GM18867 (cell line): ENCODE measurements at regions not wholly inside any gene's neighbourhood (a gene's known extent, or its start where the extent isn't known, plus 50 kb on each side); places are given as distances from the start of the nearest gene placed in this dataset.

Source experiments
- ATAC-seq: cut with Tn5 transposase; IDR thresholded peaks from one replicate; pipeline ENCODE4 v1.9.1; 2021; ENCODE audit warnings: mild to moderate bottlenecking, moderate library complexity; ENCODE audit not compliant: unreplicated experiment

DNA sequence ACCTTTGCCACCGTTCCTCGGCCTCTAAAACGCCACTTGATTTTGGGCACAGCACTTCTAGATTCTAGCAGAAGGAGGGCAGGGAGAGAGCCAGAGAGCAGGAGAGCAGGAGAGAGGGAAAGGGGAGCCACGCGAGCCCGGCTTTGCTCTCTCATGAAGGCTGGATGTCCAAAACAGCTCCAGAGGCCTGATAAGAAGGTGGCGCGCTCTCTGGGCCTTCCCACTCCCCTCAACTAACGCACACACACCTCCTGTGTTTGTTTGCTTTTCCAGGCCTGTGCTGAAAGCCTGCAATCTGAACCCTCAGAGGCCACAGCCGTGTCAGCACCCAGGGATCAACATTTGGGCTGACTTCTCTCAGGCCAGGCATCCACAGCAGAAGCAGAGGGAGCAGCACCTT lies 184.8 kb upstream of the SOX11 start:
- ATAC-seq: no peak

- no peak for ATAC-seq
These were observed 182.8 kb upstream of the SOX11 start for GRCh38 chr2:5509362-5509761.

DNA sequence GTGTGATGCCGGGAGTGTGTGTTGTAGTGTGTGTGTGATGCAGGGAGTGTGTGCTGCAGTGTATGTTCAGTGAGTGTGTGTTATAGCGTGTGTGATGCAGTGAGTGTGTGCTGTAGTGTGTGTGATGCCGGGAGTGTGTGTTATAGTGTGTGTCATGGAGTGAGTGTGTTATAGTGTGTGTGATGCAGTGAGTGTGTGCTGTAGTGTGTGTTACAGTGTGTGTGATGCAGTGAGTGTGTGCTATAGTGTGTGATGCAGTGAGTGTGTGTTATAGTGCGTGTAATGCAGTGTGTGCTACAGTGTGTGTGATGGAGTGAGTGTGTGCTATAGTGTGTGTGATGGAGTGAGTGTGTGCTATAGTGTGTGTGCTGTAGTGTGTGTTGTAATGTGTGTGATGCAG lies 182.1 kb upstream of the SOX11 start:
- ATAC-seq: no peak

- ATAC-seq: no peak
These were observed 176.5 kb upstream of the SOX11 start for GRCh38 chr2:5515693-5516092.

DNA sequence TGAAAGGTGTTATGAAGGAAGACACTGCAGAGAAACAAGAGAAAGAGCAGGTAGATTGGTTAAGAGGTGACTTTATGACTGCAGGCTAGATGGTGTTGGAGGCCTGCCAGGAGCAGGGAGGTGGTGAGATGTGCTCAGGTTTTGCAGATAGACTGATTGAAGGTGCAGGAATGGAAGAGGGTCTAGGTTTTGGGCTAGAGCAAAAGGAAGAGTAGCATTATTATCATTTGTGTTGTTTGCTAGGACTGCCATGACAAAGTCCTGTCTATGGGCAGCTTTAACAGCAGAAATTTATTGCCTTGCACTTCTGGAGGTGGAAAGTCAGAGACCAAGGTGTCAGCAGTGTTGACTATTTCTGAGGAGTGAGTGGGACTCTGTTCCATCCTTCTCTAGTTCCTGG lies 172.9 kb upstream of the SOX11 start:
- ATAC-seq: no peak

- no peak for ATAC-seq
These were observed 171.7 kb upstream of the SOX11 start for GRCh38 chr2:5520463-5520972.

DNA sequence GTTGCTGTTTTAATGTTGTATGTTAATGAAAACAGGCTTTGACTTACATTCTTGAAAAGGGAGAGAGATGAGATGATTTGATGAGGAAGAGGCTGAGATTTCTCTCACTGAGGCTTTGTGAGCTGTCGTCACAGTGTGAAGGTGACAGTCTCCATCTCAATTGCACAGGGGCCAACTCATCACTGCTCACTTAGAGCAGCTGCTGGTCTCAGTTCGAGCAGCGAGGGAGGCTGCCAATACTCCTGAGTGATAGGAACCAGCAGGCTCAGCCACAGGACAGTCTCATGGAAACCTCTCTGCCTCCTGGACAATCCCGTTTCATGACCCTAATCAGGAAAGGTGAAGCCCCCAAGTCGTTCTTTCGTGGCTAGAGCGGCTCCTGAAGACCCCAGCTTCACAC lies 170.7 kb upstream of the SOX11 start:
- no peak for ATAC-seq

GRCh38 chr2:5524551-5524950 lies 167.6 kb upstream of the SOX11 start:
- no peak for ATAC-seq

DNA sequence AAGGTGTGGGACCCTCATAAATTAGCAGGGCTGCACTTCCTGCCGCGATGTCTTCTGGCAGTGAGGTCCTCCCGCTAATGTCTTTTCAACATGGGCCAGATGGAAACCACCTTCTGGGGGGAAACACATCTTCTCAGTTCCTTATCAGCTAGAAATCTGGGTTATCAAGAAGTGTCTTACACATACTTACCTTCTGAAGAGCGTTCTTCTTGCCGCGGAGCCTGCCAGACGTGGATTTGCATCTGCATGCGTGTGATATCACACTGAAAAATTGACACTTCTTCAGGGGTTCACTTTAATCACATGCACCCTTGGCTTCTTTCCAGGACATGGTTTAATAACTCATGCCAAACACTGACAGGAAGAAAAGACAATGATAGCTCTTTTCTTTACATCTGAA lies 163.5 kb upstream of the SOX11 start:
- ATAC-seq: no peak

GRCh38 chr2:5530011-5530696 lies 162.0 kb upstream of the SOX11 start:
- no peak for ATAC-seq

DNA sequence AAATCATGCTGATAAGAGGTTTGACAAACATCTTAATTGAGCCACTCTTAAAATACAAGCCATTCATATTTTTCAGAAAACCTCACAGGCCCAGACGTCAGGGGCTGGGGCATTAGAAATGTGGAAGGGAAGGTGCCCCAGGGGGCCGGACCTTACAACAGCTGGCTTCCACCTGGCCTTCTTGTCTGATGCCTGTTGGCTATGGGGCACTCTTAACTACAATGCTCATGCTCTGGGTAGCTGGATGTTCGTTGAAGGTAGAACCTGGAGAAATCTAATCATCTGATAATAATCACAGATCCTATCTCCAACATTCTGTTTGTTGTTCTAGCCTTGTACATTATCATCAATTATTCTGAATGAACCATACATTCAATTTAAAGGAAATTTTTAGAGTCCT lies 156.9 kb upstream of the SOX11 start:
- ATAC-seq: no peak

- ATAC-seq: no peak
These were observed 154.9 kb upstream of the SOX11 start for GRCh38 chr2:5537180-5537688.

GRCh38 chr2:5538313-5538712 lies 153.9 kb upstream of the SOX11 start:
- no peak for ATAC-seq

GRCh38 chr2:5538772-5539171 lies 153.4 kb upstream of the SOX11 start:
- ATAC-seq: no peak

GRCh38 chr2:5539282-5540165 lies 152.7 kb upstream of the SOX11 start:
- no peak for ATAC-seq

DNA sequence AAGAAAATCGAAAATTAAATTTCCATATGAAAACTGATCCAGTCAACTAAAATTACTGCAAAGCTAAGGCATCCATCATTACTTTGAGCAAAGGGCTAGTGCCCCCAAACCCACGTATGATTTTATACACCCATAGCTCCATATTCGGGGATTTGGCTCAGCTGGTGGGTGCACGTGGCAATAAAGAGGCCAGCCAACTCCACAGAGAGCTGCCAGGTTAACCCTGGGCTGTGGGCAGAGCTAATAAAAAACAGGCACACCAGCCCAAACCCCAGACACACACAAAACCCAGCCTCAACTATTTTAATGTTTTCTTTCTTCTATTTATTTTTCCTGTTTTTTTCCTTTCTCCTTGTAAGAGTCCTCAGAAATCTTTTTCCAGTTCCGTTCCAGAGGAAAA lies 151.3 kb upstream of the SOX11 start:
- no peak for ATAC-seq

GRCh38 chr2:5544205-5544786 lies 147.9 kb upstream of the SOX11 start:
- ATAC-seq: no peak

DNA sequence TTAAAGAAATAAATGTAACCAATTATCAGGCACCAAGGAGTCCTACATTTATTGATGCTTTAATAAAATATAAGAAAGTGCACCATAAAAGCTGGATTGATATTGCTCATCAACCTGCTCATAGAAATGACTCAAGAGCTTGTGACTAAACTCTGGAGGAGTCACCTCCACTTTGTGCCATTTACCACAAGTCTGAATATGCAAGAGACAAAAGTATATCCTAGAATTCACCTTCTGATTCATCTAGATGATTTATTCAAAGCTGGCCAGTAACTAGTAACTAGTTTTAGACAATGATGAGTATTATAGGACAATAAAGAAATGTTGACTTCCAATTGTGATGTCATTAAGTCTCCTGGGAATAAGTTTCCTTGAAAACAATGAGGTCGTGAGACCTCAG lies 146.0 kb upstream of the SOX11 start:
- ATAC-seq: no peak

- ATAC-seq: no peak
These were observed 143.0 kb upstream of the SOX11 start for GRCh38 chr2:5548991-5549715.

GRCh38 chr2:5549771-5550170 lies 142.4 kb upstream of the SOX11 start:
- no peak for ATAC-seq

- no peak for ATAC-seq
These were observed 136.5 kb upstream of the SOX11 start for GRCh38 chr2:5555636-5556035.
